LNCAP (cell line): ENCODE measurements at regions not wholly inside any gene's neighbourhood (a gene's known extent, or its start where the extent isn't known, plus 50 kb on each side); places are given as distances from the start of the nearest gene placed in this dataset.

Experiments used
- CTCF ChIP-seq: fragments of 450-650 bp; IDR thresholded peaks from 2 replicates; pipeline ENCODE4 v1.5.1; 2017; ENCODE audit warnings: mild to moderate bottlenecking

- no peak for TF ChIP-seq CTCF
These were observed 53.0 kb upstream of the FUCA2 start for GRCh38 chr6:143564484-143565017.

GRCh38 chr6:143562143-143562542 is 50.6 kb upstream of the FUCA2 start:
- TF ChIP-seq CTCF: no peak
